ENCODE measurements at regions not wholly inside any gene's neighbourhood (a gene's known extent, or its start where the extent isn't known, plus 50 kb on each side); places are given as distances from the start of the nearest gene placed in this dataset.

DNA sequence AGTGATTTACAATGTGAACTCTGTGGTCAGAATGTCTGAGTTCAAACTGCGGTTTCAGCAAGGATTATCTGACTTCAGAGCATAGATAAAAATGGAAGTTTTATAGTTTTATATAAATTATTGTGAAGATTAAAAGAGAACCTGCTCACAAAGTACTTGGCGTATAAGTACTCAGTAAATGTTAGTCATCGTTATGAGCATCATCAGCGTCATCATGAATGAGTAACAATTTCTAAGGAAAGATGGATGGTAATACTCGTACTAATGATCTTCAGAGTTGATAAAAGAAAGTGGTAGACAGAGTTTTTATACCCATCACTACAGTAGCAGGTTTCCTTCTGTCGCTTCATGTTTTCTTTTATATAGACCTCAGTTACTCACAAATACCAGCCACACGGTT is 341.8 kb downstream of the RAP2B start:
- TF ChIP-seq STAT1 (conservative IDR thresholded peaks at IDR 0.05): no peak
- TF ChIP-seq, protein P1, sequence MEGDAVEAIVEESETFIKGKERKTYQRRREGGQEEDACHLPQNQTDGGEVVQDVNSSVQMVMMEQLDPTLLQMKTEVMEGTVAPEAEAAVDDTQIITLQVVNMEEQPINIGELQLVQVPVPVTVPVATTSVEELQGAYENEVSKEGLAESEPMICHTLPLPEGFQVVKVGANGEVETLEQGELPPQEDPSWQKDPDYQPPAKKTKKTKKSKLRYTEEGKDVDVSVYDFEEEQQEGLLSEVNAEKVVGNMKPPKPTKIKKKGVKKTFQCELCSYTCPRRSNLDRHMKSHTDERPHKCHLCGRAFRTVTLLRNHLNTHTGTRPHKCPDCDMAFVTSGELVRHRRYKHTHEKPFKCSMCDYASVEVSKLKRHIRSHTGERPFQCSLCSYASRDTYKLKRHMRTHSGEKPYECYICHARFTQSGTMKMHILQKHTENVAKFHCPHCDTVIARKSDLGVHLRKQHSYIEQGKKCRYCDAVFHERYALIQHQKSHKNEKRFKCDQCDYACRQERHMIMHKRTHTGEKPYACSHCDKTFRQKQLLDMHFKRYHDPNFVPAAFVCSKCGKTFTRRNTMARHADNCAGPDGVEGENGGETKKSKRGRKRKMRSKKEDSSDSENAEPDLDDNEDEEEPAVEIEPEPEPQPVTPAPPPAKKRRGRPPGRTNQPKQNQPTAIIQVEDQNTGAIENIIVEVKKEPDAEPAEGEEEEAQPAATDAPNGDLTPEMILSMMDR (IDR thresholded peaks at IDR 0.05 in 2 of 3, conservative IDR thresholded peaks at IDR 0.05 in 1 of 3; ENCODE audit: control insufficient read depth in 2 of 3, extremely low read depth in 1 of 3, insufficient read depth in 1 of 3, low read depth in 3 of 3, low read length in 3 of 3): no peak
- TF ChIP-seq SREBF2 (IDR thresholded peaks at IDR 0.05; ENCODE audit: low read length): no peak
- TF ChIP-seq, protein P2, sequence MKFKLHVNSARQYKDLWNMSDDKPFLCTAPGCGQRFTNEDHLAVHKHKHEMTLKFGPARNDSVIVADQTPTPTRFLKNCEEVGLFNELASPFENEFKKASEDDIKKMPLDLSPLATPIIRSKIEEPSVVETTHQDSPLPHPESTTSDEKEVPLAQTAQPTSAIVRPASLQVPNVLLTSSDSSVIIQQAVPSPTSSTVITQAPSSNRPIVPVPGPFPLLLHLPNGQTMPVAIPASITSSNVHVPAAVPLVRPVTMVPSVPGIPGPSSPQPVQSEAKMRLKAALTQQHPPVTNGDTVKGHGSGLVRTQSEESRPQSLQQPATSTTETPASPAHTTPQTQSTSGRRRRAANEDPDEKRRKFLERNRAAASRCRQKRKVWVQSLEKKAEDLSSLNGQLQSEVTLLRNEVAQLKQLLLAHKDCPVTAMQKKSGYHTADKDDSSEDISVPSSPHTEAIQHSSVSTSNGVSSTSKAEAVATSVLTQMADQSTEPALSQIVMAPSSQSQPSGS (IDR thresholded peaks at IDR 0.05; ENCODE audit: low read length): no peak
- TF ChIP-seq POLR2AphosphoS5 (IDR thresholded peaks at IDR 0.05; ENCODE audit: low read length): no peak
- TF ChIP-seq ATF7 (IDR thresholded peaks at IDR 0.05; ENCODE audit: low read depth): no peak
- no peak for TF ChIP-seq EZH2 (IDR thresholded peaks at IDR 0.05; ENCODE audit: borderline replicate concordance, control insufficient read depth, low read depth, low read length)

Data from GM12878 (cell line).